NCI-H187 treated with DMSO at 0.1 percent for 48 hours (cell line): ENCODE measurements at regions not wholly inside any gene's neighbourhood (a gene's known extent, or its start where the extent isn't known, plus 50 kb on each side); places are given as distances from the start of the nearest gene placed in this dataset.
"Not testable (repeated sequence)": the region's sequence is repeated elsewhere in the genome, so short reads cannot be mapped to it uniquely, and the experiment has no call there.

Experiments used
- DNase-seq: peaks from one replicate; lab custom pipeline; 2025; lab: John Stamatoyannopoulos, UW

GRCh38 chr14:106201376-106201775 is 675.0 kb downstream of the TMEM121 start:
- no peak for DNase-seq

GRCh38 chr14:106203438-106203837 is 677.1 kb downstream of the TMEM121 start:
- no peak for DNase-seq

- DNase-seq: no peak
These were observed 677.7 kb downstream of the TMEM121 start for GRCh38 chr14:106204063-106204462.

GRCh38 chr14:106207316-106207715 is 680.9 kb downstream of the TMEM121 start:
- no peak for DNase-seq

- no peak for DNase-seq
These were observed 682.4 kb downstream of the TMEM121 start for GRCh38 chr14:106208794-106209193.

- no peak for DNase-seq
These were observed 683.4 kb downstream of the TMEM121 start for GRCh38 chr14:106209755-106210154.

GRCh38 chr14:106210650-106211049 is 684.3 kb downstream of the TMEM121 start:
- no peak for DNase-seq

- DNase-seq: no peak
These were observed 685.0 kb downstream of the TMEM121 start for GRCh38 chr14:106211334-106211900.

GRCh38 chr14:106215229-106215628 is 688.8 kb downstream of the TMEM121 start:
- no peak for DNase-seq

- DNase-seq: no peak
These were observed 690.3 kb downstream of the TMEM121 start for GRCh38 chr14:106216679-106217078.

- no peak for DNase-seq
These were observed 691.8 kb downstream of the TMEM121 start for GRCh38 chr14:106218174-106218573.

GRCh38 chr14:106222311-106222710 is 695.9 kb downstream of the TMEM121 start:
- no peak for DNase-seq

- DNase-seq: no peak
These were observed 696.3 kb downstream of the TMEM121 start for GRCh38 chr14:106222731-106223130.

- no peak for DNase-seq
These were observed 701.4 kb downstream of the TMEM121 start for GRCh38 chr14:106227793-106228192.

- no peak for DNase-seq
These were observed 702.3 kb downstream of the TMEM121 start for GRCh38 chr14:106228541-106229158.

- DNase-seq: no peak
These were observed 703.7 kb downstream of the TMEM121 start for GRCh38 chr14:106230071-106230470.

- not testable (repeated sequence) for DNase-seq
These were observed 706.8 kb downstream of the TMEM121 start for GRCh38 chr14:106233191-106233590.

- DNase-seq: not testable (repeated sequence)
These were observed 708.3 kb downstream of the TMEM121 start for GRCh38 chr14:106234525-106235254.

- DNase-seq: no peak
These were observed 709.2 kb downstream of the TMEM121 start for GRCh38 chr14:106235356-106236159.

GRCh38 chr14:106248321-106249192 is 722.2 kb downstream of the TMEM121 start:
- no peak for DNase-seq

GRCh38 chr14:106253995-106254394 is 727.6 kb downstream of the TMEM121 start:
- DNase-seq: not testable (repeated sequence)
